HG03575 (cell line): ENCODE measurements at regions not wholly inside any gene's neighbourhood (a gene's known extent, or its start where the extent isn't known, plus 50 kb on each side); places are given as distances from the start of the nearest gene placed in this dataset.
"Not testable (repeated sequence)": the region's sequence is repeated elsewhere in the genome, so short reads cannot be mapped to it uniquely, and the experiment has no call there.

Experiments
- ATAC-seq: cut with Tn5 transposase; IDR thresholded peaks from one replicate; pipeline ENCODE4 v1.9.1; 2021; ENCODE audit not compliant: unreplicated experiment, insufficient number of reproducible peaks, low FRiP score; ENCODE audit errors: extremely low read depth

DNA sequence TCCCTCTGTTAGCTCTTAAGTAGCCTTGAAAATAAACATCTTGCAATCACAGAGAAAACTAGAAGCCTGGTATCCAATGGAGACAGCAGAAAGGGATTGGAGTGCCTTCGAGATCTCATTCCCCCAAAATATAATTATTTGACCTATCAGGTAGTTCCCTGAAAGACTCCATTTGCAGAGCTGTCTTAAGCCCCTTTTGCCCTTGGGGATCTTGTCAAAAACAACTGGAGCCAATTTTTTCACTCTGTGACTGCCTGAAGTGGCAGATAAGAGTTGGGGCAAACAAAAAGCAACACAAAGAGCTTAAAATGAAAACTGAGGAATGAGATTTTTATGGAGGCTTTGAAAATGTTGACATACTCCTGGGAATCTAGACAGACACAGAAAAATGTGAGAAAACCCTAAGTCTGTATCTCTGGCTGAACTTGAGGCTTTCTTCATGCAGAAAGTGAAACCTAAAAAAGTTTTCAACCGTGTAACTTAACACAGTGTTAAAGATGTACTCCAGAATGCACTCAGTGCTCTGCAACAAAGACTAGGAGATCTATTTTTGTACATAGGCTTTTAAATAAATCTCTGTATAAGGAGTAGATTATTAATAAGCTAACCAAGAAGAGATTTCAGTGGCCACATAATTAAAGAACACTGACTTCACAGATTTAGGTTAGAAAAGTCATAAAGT, 971.1 kb upstream of the MAN1A1 start:
- ATAC-seq = no peak

- no peak for ATAC-seq
Observed at GRCh38 chr6:120304223-120304622, 954.7 kb upstream of the MAN1A1 start.

- ATAC-seq = no peak
Observed at GRCh38 chr6:120303527-120303926, 954.0 kb upstream of the MAN1A1 start.

DNA sequence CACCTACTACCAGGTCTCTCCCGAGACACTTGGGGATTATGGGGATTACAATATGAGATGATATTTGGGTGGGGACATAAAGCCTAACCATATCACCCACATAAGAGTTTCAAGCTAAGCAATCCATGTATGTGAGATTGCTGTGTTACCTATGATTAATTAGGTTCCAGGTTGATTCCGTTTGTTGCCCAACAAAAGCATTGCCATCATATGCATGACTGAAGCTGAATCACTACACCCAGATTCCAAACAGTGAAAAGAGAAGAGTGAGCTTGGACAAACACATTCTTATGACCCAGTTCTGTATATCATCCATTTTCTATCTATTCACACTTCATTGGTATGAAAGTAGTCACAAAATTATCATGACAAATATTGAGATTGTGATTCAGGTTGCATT, 952.5 kb upstream of the MAN1A1 start:
- no peak for ATAC-seq

DNA sequence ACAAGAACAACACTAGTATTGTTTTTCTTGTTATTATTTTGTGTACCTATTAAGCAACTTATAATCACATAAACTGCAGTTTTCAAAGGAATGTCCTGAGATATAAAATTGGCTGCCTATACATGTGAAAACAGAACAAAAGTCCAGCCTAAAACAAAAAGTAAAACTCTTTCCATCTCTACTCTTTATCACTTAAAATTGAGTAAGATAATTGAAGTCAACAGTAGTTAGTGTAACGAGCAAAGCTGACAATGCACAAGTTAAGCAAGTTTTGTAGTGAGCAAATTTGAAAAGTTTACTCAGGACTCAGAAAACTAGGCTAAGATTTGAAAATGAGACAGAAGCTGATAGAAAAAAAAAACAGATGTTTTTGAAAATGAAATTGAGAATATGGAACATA, 941.4 kb upstream of the MAN1A1 start:
- no peak for ATAC-seq

DNA sequence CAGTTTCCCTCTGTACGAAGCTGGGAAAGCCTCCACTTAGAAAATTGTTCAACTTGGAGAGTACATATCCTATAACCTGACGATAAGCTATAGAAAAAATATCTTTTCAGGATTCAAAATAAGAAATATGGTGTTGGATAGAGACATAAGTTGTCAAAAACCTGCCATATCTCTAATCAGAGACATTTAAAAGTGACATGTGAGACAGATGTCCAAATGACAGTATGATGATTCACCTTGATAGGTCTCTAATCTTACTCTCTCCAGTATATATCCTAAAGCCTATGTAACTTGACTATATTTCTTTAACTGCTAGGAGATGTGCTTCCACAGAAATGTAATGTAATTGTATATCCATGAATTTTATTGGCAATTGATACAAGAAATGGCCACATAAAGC, 932.4 kb upstream of the MAN1A1 start:
- no peak for ATAC-seq

GRCh38 chr6:120279466-120280167, 930.1 kb upstream of the MAN1A1 start:
- no peak for ATAC-seq

DNA sequence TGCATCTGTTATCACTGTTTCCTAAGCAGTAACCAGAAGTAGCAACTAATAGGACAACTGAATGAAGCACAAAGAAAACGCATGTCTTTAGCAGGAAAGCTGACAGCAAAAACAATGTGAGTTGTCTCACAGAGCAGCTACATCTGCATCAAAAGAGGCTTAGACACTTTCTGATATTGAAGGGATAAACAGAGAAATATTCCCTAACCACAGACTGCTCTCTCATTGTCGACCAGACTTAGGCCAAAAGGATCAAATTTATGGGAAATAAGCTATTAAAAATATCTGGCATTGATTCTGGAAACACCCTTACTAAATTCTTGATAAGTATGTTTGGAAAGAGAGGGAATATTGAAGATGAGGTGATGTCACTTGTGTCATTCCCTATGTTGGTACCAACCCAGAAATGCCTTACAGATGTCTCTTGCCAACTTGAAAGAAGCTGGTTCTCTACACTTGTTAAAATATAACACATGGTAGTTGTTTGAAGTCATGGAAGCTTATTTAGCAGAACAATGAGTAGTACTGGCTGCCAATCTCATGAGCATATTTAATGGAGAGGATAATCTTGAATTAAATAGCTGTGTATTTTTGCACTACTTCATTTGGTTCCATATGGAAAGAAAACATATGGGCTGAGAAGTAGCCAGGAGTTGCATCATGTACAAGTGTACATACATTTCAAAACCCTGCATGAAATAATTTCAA, 929.3 kb upstream of the MAN1A1 start:
- no peak for ATAC-seq

- ATAC-seq = no peak
Observed at GRCh38 chr6:120274547-120274946, 925.0 kb upstream of the MAN1A1 start.

- no peak for ATAC-seq
Observed at GRCh38 chr6:120273411-120273810, 923.9 kb upstream of the MAN1A1 start.

DNA sequence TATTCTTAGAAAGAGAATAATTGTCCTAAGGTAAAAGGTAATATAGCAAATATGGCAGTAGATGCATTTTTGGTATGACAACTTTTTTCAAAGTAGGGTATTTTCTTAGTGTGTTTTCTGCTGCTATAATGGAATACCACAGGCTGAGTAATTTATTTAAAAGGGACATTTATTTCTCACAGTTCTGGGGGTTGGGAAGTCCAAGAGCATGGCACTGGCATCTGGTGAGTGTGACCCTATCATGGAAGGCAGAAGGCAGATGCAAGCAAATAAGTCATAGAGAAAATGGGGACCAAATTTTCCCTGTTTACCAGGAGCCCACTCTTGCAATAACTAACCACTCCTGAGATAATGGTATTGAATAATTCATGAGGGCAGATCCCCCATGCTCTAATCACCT, 922.5 kb upstream of the MAN1A1 start:
- ATAC-seq = no peak

DNA sequence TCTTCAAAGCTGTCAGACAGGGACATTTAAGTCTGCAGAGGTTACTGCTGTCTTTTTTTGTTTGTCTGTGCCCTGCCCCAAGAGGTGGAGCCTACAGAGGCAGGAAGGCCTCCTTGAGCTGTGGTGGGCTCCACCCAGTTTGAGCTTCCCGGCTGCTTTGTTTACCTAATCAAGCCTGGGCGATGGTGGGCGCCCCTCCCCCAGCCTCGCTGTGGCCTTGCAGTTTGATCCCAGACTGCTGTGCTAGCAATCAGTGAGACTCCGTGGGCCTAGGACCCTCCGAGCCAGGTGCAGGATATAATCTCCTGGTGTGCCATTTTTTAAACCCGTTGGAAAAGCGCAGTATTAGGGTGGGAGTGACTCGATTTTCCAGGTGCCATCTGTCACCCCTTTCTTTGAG, 918.7 kb upstream of the MAN1A1 start:
- ATAC-seq = not testable (repeated sequence)

- ATAC-seq = no peak
Observed at GRCh38 chr6:120262354-120262753, 912.8 kb upstream of the MAN1A1 start.

DNA sequence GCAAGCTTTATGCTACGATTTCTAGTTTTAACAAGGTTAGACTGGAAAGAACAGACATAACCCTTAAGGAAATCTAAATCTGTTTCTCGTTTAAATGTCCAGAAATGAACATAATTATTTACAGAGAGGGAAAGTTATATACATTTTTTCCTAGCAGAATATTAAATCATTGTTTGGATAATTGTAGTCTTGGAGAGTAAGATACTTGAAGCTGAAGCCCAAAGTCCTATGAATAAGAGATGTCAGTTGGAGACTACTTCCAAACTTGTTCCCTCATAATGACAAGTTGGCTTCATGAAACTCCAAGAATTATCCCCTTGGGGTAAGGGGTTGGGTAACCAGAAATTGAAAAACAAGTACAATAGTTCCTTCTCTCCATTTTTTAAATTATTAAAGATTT, 911.1 kb upstream of the MAN1A1 start:
- ATAC-seq = no peak

DNA sequence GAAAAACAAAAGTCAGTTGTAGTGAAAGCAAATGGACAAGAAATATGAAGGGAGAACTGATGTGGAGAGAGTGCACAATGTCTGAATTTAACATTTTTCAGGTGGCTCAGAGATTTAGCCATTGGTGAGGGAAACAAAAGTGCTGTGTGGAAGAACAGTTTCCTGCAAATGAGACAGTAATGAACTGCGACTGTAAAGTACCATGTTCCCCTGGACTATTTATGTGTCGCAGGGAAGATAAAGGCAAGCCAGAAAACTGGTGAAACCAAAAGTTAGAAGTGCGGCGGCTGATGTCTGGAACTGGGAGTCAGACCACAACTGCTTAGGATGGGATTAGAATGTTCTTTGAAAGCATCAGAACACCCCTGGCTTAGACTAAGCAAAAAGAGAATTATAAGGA, 905.1 kb upstream of the MAN1A1 start:
- no peak for ATAC-seq

GRCh38 chr6:120248451-120248850, 898.9 kb upstream of the MAN1A1 start:
- no peak for ATAC-seq

DNA sequence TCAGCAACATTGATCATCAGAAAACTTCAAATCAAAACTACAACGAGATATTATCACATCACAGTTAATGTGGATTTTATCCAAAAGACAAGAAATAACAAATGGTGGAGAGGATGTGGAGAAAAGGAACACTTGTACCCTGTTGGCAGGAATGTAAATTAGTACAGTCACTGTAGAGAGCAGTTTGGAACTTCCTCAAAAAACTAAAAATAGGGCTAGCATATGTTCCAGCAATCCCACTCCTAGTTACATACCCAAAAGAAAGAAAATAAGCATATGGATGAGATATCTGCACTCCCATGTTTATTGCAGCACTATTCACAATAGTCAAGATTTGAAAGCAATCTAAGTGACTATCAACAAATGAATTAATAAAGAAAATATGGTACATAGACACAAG, 887.7 kb upstream of the MAN1A1 start:
- ATAC-seq = no peak

DNA sequence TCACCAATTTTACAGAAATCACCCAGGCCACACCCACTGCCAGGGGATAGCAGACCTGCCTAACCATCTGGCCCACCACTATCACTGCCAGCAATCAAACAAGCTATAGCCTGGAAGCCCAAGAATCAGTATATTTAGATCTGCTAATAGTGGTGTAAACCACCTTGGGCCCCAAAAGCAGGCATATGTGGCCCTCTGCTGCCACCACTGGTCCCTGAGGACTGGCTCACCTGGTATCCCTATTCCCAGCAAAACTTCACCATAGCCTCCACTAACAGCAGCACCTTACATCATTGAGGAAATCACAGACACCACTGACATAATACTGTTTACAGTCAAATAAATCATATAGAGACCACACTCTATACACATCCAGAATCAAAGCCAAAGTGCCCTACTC, 880.4 kb upstream of the MAN1A1 start:
- ATAC-seq = no peak

DNA sequence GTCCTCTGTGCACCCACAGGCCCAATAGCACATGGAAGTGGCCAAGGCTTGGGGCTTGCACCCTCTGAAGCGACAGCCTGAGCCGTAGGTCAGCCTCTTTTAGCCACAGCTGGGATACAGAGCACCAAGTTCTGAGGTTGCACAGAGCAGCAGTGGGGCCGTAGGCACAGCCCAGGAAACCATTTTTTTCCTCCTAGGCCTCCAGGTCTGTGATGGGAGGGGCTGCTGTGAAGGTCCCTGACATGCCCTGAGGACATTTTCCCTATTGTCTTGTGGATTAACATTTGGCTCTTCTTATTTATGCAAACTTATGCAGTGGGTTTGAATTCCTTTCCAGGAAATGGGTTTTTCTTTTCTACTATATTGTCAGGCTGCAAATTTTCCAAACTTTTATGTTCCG, 878.7 kb upstream of the MAN1A1 start:
- no peak for ATAC-seq

DNA sequence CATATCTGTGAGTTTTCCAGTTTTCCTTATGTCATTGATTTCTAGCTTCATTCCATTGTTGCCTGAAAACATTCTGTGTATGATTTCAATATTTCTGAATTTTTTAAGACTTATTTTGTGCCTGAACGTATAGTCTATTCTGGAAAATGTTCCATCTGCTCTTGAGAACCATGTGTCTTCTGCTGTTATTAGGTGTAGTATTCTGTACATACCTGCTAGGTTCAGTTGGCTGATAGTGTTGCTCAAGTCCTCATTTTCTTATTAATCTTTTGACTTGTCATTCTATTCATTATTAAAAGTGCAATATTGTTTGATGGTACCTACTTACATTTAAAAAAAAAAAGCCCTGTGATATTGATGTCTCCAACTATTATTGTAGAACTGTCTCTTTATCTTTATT, 869.8 kb upstream of the MAN1A1 start:
- ATAC-seq = no peak
